GM13976 (cell line): ENCODE measurements at regions not wholly inside any gene's neighbourhood (a gene's known extent, or its start where the extent isn't known, plus 50 kb on each side); places are given as distances from the start of the nearest gene placed in this dataset.

Source experiments
- DNase-seq: peaks from one replicate; pipeline ENCODE4 v3.0.0; 2012; ENCODE audit warnings: low spot score
- in situ Hi-C: fragments of 300-500 bp; cut with MboI; formaldehyde crosslinking; loops from one replicate; pipeline ENCODE4 v1.12.0; 2022; ENCODE audit warnings: low sequenced_read_pairs, mixed read lengths, inconsistent platforms; ENCODE audit not compliant: unreplicated experiment
- TF ChIP-seq, protein P1 (sequence below): IDR thresholded peaks from 2 replicates; pipeline ENCODE4 v1.5.1; 2012; ENCODE audit warnings: borderline replicate concordance, mild to moderate bottlenecking; ENCODE audit not compliant: insufficient read depth; ENCODE audit errors: extremely low read depth, missing control alignments, control extremely low read depth

DNA sequence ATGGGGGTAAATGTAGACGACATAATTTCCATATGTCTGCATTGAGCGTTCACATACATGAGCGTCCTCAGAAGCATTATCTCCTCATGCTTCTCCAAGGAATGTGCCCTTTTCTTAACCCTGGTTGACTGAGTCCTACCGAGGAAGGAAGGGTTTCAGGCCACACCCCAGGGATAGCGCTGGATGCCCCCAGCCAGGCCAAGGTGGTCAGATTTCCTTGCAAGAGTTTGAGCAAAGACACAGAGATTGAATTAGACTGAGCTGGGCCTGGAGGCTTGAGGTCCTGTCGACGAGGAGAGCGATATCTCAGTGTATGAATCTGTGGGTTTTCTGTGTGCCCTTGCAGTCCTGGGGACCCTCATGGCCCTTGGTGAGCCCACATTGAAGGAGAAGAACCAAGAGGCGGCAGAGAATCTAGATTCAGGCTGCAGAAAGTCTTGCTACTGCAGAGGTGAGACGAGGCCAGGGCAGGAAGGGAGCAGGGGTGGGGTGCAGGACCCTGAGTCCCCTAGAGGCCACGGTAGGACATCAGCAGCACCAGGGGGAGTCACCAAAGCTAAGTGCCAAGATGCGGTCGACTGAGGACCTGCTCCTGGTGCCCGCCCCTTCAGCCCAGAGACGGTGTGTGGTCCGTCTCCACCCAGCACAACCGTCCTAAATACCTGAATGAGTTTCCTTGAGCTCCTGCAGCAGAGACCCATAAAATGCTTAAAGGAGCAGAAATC lies 94.7 kb upstream of the DIO3 start:
- DNase-seq: no peak
- TF ChIP-seq, protein P1, sequence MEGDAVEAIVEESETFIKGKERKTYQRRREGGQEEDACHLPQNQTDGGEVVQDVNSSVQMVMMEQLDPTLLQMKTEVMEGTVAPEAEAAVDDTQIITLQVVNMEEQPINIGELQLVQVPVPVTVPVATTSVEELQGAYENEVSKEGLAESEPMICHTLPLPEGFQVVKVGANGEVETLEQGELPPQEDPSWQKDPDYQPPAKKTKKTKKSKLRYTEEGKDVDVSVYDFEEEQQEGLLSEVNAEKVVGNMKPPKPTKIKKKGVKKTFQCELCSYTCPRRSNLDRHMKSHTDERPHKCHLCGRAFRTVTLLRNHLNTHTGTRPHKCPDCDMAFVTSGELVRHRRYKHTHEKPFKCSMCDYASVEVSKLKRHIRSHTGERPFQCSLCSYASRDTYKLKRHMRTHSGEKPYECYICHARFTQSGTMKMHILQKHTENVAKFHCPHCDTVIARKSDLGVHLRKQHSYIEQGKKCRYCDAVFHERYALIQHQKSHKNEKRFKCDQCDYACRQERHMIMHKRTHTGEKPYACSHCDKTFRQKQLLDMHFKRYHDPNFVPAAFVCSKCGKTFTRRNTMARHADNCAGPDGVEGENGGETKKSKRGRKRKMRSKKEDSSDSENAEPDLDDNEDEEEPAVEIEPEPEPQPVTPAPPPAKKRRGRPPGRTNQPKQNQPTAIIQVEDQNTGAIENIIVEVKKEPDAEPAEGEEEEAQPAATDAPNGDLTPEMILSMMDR: no peak
- in situ Hi-C loops: no loop called here

DNA sequence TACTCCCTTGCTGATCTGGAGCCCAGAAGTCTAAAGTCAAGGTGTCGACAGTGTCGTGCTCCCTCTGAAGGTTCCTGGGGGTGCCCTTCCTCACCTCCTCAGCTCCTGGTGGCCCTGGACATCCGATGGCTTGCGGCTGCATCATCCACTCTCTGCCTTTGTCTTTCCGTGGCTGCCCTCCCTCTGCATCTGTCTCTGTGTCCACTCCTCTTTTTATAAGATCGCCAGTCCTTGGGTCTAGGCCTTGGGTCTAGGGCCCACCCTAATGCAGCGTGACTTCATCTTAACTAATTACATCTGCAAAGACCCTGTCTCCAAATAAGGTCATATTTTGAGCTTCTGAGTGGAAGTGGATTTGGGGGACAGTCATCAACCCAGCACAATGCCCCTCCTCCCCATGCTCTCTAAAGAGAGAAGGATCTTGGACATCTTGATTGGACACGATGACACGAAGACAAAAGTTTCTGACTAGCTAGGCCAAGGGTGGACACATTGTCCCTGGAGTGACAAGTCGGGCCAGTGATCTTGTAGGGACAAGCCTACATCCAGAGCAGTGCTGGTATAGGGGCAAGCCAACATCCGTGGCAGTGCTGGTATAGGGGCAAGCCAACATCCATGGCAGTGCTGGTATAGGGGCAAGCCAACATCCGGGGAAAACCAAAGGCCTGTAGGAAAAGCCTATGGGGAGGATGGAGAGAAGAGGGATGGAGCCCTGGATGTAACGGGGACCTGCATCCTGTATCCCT lies 93.9 kb upstream of the DIO3 start:
- TF ChIP-seq, protein P1: no peak
- DNase-seq: no peak
- in situ Hi-C loops: no loop called here

DNA sequence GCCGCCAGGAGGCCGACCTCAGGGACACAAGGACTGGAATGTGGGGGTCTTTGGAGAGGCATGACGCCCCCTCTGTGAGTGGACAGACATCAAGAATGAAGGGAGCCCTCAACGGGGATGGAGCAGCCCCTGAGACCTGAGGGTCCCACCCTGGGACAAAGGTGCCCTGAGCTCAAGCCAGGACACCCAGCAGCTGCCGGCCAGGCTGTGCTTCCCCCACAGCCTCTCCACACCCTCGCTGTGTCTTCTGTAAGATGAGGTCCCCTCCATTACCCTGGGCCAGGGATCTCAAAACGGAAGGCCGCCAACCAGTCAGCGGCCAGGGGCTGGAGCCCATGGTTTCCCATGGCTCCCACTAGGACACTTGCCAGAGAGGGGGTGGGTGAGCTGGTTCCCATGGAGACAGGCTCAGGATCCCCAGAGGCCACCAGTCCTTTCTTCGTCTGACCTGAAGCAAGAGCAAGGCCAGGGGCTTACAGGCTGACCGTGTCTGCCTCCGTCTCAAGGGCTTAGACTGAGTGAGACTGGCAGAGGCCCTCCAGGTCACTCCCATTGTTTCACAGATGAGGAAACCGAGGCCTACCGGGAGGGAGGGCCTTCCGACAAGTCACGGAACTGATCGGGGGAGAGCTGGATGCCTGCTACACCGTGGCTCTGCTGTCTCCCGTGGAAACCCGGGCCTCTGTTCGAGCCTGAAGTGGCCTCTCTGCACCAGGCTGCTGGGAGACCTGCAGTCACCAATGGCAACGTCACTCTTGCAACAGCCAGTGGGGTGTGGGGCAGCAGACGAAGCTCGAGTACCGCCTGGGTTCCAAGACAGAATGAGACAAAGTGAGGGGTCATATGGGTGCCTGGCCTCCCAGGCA lies 91.7 kb upstream of the DIO3 start:
- in situ Hi-C loops: no loop called here
- no peak for DNase-seq
- TF ChIP-seq, protein P1: no peak

- DNase-seq: no peak
- TF ChIP-seq, protein P1: no peak
- in situ Hi-C loops: no loop called here
Observed at GRCh38 chr14:101470266-101470665, 91.0 kb upstream of the DIO3 start.

DNA sequence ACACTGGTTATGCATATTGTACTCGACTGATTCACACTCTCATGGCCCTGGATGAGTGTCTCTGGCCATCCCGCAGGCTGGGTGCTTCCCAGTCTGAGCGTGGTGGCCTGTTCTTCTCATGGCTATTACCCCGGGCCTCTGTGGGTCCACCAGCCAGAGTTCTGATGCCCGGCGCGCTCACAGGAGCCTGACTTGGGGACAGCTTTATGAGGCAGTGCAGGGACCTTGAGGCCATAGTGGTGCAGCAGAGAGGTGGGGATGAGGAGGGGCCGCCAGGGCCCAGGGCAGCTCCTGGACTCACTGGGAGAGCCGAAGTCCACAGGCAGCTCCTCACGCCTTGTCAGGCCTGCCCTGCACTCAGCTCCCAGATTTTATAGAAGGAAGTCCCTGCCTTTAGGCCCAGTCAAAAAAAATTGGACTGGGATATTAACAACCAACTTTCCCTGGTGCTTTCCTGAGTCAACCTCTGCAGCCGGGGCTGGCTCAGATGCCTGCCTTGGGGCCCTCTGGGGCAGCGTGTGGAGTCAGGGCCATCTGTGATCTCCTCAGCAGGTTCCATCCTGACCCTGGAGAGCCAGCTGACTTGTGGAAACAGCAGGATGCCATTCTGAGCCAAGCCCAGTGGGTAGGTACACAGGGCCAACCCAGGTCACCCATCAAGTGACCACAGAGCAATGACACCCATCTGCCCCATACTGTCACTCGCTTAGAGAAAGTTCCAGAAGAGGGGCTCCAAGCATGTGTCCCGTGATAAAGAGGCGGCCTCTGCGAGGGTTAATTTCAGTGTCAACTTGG lies 89.4 kb upstream of the DIO3 start:
- in situ Hi-C loops: no loop called here
- DNase-seq: no peak
- TF ChIP-seq, protein P1: no peak

DNA sequence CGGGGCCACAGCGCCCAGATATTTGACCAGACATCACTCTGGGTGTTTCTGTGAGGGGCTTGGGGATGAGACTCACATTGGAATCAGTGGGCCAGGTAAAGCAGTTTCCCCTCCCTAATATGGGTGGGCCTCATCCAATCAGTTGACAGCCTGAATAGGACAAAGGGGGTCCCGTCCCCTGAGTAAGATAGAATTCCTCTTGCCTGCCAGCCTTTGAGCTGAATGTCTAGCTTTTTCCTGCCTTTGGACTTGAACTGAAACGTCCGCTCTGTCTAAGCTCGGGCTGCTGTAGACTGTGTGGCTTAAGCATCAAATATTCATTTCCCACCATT lies 88.8 kb upstream of the DIO3 start:
- in situ Hi-C loops: no loop called here
- DNase-seq: no peak
- TF ChIP-seq, protein P1: no peak
